GM18951 (cell line): ENCODE measurements at regions not wholly inside any gene's neighbourhood (a gene's known extent, or its start where the extent isn't known, plus 50 kb on each side); places are given as distances from the start of the nearest gene placed in this dataset.
"Not testable (repeated sequence)": the region's sequence is repeated elsewhere in the genome, so short reads cannot be mapped to it uniquely, and the experiment has no call there.

ENCODE experiments used
- POLR2A ChIP-seq: IDR thresholded peaks from 4 replicates; pipeline ENCODE4 v1.6.1; 2011; ENCODE audit warnings: mild to moderate bottlenecking; ENCODE audit not compliant: insufficient read length, insufficient read depth; ENCODE audit errors: extremely low read depth
- in situ Hi-C: fragments of 300-500 bp; cut with MboI; formaldehyde crosslinking; loops from one replicate; pipeline ENCODE4 v1.12.0; 2022; ENCODE audit warnings: low sequenced_read_pairs, mixed read lengths, inconsistent platforms; ENCODE audit not compliant: unreplicated experiment

DNA sequence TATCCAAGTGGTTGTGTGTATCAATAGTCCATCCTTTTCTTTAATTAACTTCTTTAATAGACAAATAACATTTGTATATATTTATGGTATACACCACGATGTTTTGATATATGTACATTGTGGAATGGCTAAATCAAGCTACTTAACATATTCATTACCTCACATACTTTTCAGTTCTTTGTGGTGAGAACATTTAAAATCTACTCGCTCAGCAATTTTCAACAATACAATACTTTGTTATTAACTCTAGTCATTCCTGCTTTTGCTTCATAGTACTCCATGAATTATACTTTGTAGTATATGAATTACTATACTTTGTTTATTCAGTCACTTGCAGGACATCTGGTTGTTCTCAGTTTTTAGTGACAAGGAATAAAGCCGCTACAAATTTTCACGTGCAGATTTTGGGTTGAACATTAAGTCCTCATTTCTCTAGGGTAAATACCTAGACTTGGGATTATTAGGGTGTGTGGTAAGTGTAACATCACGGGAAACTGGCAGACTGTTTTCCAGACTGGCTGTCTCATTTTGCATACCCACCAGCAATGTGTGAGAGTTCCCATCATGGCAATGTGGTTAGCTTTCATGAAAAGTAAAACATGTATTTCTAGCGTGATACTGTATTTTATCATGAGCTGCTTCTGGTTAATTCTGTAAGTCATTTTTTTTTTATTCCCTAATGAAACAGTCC is 354.4 kb upstream of the WWC1 start:
- in situ Hi-C loops: no loop called here
- no peak for TF ChIP-seq POLR2A

- TF ChIP-seq POLR2A: no peak
- in situ Hi-C loops: no loop called here
Observed at GRCh38 chr5:167937635-167937998, 353.8 kb upstream of the WWC1 start.

DNA sequence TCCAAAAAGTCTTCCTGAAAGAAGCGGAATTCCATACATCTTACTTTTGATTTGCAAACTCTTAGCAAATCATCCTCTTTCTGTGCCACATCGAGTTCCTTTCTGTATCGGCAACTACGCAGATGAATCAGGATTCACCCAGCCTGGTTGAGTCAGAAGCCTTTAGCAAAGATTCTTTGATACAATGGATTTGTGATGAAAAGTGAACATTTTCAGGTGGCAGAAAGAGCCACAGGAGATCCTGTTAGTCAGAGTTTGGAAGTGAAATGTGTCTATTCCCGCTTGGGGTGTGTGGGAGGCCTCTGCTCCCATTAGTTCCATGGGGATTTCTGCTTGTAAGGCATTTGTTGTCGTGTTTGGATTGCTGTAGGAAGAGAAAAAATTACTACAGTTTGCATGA is 351.8 kb upstream of the WWC1 start:
- TF ChIP-seq POLR2A: no peak
- in situ Hi-C loops: no loop called here

- in situ Hi-C loops: no loop called here
Observed at GRCh38 chr5:167940911-167941310, 350.5 kb upstream of the WWC1 start.

DNA sequence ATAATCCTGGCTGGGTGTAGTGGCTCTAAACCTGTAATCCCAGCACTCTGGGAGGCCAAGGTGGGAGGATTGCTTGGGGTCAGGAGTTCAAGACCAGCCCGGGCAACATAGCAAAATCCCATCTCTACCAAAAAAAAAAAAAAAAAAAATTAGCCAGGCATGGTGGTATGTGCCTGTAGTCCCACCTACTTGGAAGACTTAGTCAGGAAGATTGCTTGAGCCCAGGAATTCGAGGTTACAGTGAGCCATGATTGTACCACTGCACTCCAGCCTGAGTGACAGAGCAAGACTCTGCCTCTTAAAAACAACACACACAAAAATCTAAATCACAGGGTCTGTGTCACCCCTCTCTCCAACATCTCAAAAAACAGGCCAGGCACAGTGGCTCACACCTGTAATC is 349.9 kb upstream of the WWC1 start:
- in situ Hi-C loops: not testable (repeated sequence)

More at GRCh38 chr5:167940911-167941310, 350.5 kb upstream of the WWC1 start:
- no peak for TF ChIP-seq POLR2A

DNA sequence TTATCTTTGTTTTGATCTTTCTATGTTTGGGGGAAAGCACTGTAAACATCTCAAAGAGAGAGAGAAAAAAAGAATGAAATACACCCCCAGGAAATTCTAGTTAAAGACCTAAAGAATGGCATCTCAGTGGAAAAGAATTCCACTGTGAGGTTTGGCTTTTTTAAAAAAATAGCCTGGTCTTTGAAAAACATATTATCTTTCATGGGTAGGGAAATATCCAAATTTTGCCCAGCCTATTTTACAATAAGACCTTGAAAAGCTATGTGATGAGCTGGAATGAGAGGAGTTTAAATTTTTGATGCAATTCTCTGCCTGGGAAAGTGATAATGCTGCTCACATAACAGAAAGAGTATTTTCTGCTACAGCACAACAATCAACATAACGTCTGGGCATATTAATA is 348.1 kb upstream of the WWC1 start:
- no peak for TF ChIP-seq POLR2A
- in situ Hi-C loops: no loop called here

- no peak for TF ChIP-seq POLR2A
- in situ Hi-C loops: no loop called here
Observed at GRCh38 chr5:167944121-167944852, 347.2 kb upstream of the WWC1 start.

DNA sequence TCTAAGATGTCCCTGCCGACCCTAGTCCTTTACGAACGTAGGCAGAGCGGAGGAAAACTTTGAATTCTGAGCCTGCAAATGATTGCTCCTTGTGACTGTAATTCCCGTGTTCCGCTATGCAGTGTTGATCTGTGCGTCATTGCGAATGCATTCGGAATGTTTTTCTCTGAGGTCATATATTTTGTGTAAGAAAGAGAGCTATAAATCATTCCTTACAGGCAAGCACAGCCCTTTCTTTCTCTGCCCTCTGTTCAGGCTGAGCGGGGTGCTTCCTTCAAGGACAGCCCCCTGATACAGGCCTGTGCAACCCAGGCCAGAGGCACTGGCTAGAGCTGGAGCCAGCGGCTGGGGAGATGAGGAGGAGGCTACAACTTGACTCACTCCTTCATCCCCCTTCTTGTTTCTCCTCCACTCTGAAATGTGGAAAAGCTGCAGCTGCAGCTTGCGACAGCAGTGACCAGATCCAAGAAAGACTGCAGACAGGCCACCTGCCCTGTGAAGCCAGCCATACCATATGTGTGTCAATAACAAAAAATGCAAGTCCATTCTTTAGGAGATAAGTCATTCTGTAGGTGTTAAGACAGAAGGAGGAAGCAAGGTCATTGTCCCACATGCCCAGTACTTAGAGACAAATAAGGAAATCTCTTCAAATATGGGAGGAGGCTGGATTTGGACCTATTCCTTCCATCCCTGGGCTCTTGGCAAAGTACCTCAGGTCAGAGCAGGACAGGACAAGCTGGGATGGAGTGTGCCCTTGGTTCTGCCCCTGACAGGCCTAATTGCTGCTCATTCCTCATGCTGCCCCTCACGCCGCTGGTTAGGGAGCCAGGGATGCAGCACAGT is 345.7 kb upstream of the WWC1 start:
- in situ Hi-C loops: no loop called here
- no peak for TF ChIP-seq POLR2A

DNA sequence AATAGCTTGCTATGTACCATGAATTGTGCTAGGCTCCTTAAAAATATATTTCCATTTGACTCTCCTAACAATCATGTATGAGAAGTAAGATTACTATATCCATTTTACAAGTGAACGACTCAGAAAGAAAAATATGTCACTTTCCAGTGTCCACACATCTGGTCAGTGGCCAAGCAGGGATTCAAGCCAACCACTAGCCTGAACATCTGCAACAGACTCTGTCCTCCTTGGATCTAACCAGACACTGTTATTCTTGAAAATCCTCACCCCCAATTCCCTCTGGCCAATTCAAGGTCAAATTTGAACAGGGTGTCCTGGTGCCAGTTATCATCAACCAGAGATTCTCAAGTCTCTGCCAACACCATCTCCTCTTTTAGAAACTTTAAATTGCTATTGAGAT is 344.1 kb upstream of the WWC1 start:
- TF ChIP-seq POLR2A: no peak
- in situ Hi-C loops: no loop called here

DNA sequence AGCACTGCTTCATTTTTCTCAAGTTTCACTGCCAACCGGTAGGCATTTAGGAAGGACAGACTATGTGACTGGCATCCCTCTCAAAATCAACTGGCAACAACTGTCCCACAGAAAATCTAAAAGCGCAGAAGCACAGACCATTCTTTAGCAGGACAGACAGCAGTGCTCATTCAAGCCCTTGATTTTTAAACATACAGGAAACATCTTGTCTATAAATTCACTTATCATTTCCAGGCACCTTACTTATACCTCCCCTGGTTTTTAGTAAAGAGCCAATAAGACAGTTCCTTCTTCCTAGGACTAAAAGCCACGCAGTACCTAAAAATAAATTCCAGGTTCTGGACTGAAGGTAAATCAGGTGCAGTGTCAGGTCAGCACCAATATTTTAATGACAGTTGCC is 343.2 kb upstream of the WWC1 start:
- in situ Hi-C loops: no loop called here
- no peak for TF ChIP-seq POLR2A

- no peak for TF ChIP-seq POLR2A
- in situ Hi-C loops: no loop called here
Observed at GRCh38 chr5:167949435-167949834, 342.0 kb upstream of the WWC1 start.

- in situ Hi-C loops: no loop called here
- TF ChIP-seq POLR2A: no peak
Observed at GRCh38 chr5:167950126-167950721, 341.2 kb upstream of the WWC1 start.

GRCh38 chr5:167951116-167951515 is 340.3 kb upstream of the WWC1 start:
- in situ Hi-C loops: no loop called here
- no peak for TF ChIP-seq POLR2A
